ENCODE measurements at regions not wholly inside any gene's neighbourhood (a gene's known extent, or its start where the extent isn't known, plus 50 kb on each side); places are given as distances from the start of the nearest gene placed in this dataset.
"Not testable (repeated sequence)": the region's sequence is repeated elsewhere in the genome, so short reads cannot be mapped to it uniquely, and the experiment has no call there.

- H3K9ac ChIP-seq (replicated peaks; ENCODE audit: extremely low read depth, insufficient read depth, low read length) = no peak overlapping the region
- H3K36me3 ChIP-seq (ENCODE audit: control insufficient read depth in 2 of 2, extremely low read depth in 1 of 2, insufficient read depth in 2 of 2, low read length in 2 of 2) = no peaks in the 10 kb centered on the region
- intact Hi-C loops (cut with micrococcal nuclease) (no loop called here), dilution Hi-C loops (cut with MboI; ENCODE audit: extremely low pct_ligation_motif_present, low sequenced_read_pairs) (no loop called here)
- H3K79me2 ChIP-seq (ENCODE audit: control insufficient read depth, insufficient read depth, low read length) = no peaks in the 10 kb centered on the region
- ChIA-PET POLR2A (no interaction called here), CTCF (no interaction called here)
- no peak overlapping the region for H3K4me3 ChIP-seq (replicated peaks in 1 of 3; ENCODE audit: insufficient read depth in 1 of 3, low read depth in 1 of 3, low read length in 3 of 3)
- FAIRE-seq (no peak), DNase-seq (ENCODE audit: low read depth, low spot score) (no peak)
- no peak overlapping the region for H3K4me2 ChIP-seq (ENCODE audit: insufficient read depth, low read length)
- TF ChIP-seq MAX (IDR thresholded peaks at IDR 0.05; ENCODE audit: insufficient read depth, insufficient read length) (no peak), FOS (IDR thresholded peaks at IDR 0.05; ENCODE audit: borderline replicate concordance, insufficient read depth, low read length) (no peak), GATA2 (IDR thresholded peaks at IDR 0.05; ENCODE audit: insufficient read depth, insufficient read length, low read depth, low read length) (no peak), MYC (IDR thresholded peaks at IDR 0.05; ENCODE audit: low read depth, low read length) (no peak), POLR2AphosphoS5 (IDR thresholded peaks at IDR 0.05; ENCODE audit: insufficient read depth, low read depth, low read length) (no peak), JUN (IDR thresholded peaks at IDR 0.05; ENCODE audit: borderline replicate concordance, insufficient read depth, insufficient read length, low read depth) (no peak), EZH2 (IDR thresholded peaks at IDR 0.05; ENCODE audit: borderline replicate concordance, low read depth, low read length, severe bottlenecking) (no peak), POLR2A (IDR thresholded peaks at IDR 0.05; ENCODE audit: low read depth, low read length) (no peak), CTCF (IDR thresholded peaks at IDR 0.05; ENCODE audit: extremely low read depth in 1 of 2, insufficient read depth in 1 of 2, low read depth in 1 of 2, low read length in 2 of 2) (no peak)
- no peaks in the 10 kb centered on the region for H3K4me1 ChIP-seq (ENCODE audit: control insufficient read depth, extremely low read depth, insufficient read depth, low read length)
- no TSS peak for BruUV-seq (replicated peaks)
- no peak overlapping the region for H2AFZ ChIP-seq (ENCODE audit: low read depth, low read length)
- no peaks in the 10 kb centered on the region for H4K20me1 ChIP-seq (replicated peaks; ENCODE audit: control insufficient read depth, extremely low read depth, insufficient read depth, low read length)
- H3K27me3 ChIP-seq (ENCODE audit: control insufficient read depth in 2 of 2, insufficient read depth in 2 of 2, low read length in 2 of 2) = no peaks in the 10 kb centered on the region
- no peaks in the 10 kb centered on the region for H3K9me3 ChIP-seq (replicated peaks; ENCODE audit: control insufficient read depth, insufficient read depth, low read length)
- H3K27ac ChIP-seq (ENCODE audit: insufficient read depth, low read depth, low read length) = no peak overlapping the region
- H3K9me1 ChIP-seq (replicated peaks; ENCODE audit: control insufficient read depth, extremely low read depth, insufficient read depth, low read length) = no peaks in the 10 kb centered on the region
Measured at GRCh38 chr13:80900561-80900960, 559.6 kb upstream of the SPRY2 start.

- H3K79me2 ChIP-seq (ENCODE audit: control insufficient read depth, insufficient read depth, low read length); DNase-seq (ENCODE audit: low read depth, low spot score); CTCF ChIA-PET; H4K20me1 ChIP-seq (replicated peaks; ENCODE audit: control insufficient read depth, extremely low read depth, insufficient read depth, low read length); H3K27ac ChIP-seq (ENCODE audit: insufficient read depth, low read depth, low read length); H3K27me3 ChIP-seq (ENCODE audit: control insufficient read depth in 2 of 2, insufficient read depth in 2 of 2, low read length in 2 of 2); intact Hi-C loops (cut with micrococcal nuclease); H3K36me3 ChIP-seq (ENCODE audit: control insufficient read depth in 2 of 2, extremely low read depth in 1 of 2, insufficient read depth in 2 of 2, low read length in 2 of 2); BruUV-seq (replicated peaks); POLR2A ChIA-PET; H2AFZ ChIP-seq (ENCODE audit: low read depth, low read length); H3K4me3 ChIP-seq (replicated peaks in 1 of 3; ENCODE audit: insufficient read depth in 1 of 3, low read depth in 1 of 3, low read length in 3 of 3); H3K4me1 ChIP-seq (ENCODE audit: control insufficient read depth, extremely low read depth, insufficient read depth, low read length); H3K9me3 ChIP-seq (replicated peaks; ENCODE audit: control insufficient read depth, insufficient read depth, low read length); dilution Hi-C loops (cut with MboI; ENCODE audit: extremely low pct_ligation_motif_present, low sequenced_read_pairs); H3K9ac ChIP-seq (replicated peaks; ENCODE audit: extremely low read depth, insufficient read depth, low read length); H3K4me2 ChIP-seq (ENCODE audit: insufficient read depth, low read length); FAIRE-seq; H3K9me1 ChIP-seq (replicated peaks; ENCODE audit: control insufficient read depth, extremely low read depth, insufficient read depth, low read length): not testable (repeated sequence)
Measured at GRCh38 chr13:80897641-80898040, 556.7 kb upstream of the SPRY2 start.

All from endothelial cell of umbilical vein (primary cell).